ENCODE measurements at regions not wholly inside any gene's neighbourhood (a gene's known extent, or its start where the extent isn't known, plus 50 kb on each side); places are given as distances from the start of the nearest gene placed in this dataset.
A peak's percentile ranks its signal among the peaks of the same experiment; 100 is the strongest.

GRCh38 chr12:46470036-46470627 is 97.6 kb upstream of the SLC38A2 start:
- DNase-seq (ENCODE audit: low read depth, low spot score) = no peak

DNA sequence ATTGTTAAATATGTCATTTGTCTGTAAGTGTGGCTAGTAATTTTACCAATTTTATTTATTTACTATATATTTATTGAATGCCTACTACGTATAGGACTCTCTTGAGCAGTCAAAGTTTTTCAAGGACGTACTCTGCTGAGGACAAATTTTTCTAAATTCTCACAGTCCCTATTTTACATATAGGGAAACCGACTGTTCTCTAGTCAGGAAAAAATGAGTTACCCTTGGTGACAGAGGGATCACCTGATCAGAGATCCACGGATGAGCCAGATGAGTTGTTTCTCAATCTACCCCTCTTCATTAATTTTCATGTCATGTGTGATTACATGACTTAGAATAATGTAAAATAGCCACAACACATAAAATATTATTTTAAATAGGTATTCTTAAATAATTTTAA is 96.2 kb upstream of the SLC38A2 start:
- no peak for DNase-seq (ENCODE audit: low read depth, low spot score)

DNA sequence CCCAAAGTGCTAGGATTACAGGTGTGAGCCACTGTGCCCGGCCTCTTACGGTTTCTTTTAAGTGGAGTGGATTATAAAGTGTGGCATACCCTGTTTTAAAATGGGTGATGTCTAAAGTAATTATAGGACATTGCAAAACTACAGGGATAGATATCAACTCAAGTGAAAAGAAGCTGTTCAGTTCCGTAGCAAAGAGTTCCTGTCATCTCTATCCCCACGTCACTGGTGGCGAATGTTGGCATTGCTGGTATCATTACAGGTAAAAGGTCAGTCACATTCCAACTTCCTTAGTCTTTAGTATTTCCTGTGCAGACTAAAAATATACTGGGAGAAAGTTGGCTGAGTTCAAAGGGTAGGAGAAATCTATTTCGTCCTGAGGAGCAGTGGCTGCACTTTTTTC is 95.6 kb upstream of the SLC38A2 start:
- no peak for DNase-seq (ENCODE audit: low read depth, low spot score)

DNA sequence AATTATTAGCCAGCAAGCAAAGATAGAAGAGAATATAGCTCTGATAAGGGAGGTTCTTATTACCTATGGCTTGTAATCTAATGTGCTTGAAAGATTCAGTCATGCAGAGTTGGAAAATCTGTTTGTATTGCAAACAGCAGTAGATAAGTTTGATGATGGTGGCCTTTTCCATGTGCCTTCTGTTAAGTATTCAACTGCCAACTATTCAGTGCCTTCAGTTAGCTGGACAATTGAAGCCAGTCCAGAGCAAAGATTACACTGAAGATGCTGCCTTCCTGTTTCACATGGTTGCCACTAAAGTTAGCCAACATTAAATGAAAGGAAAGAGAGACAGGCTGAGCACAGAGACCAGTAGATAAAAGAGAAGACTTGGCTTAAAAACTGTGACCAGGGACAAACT is 92.7 kb upstream of the SLC38A2 start:
- DNase-seq (ENCODE audit: low read depth, low spot score) = no peak

DNA sequence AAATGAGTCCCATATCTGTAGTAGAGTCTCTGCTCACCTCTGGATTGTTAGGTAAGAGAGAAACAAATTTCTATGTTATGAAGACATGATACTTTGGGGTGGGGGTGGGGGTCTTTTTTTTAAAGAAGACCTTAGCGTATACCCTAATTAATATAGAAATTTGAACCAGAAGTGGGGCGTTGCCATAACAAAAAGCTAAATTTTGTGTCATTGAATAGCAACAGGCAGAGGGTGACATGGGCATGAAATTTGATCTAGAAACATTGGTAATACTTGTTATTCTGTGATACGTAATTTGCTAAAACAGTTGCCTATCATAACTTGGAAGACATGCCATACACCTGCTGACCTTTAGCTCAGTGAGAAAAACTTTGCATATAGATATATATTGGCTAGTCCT is 92.3 kb upstream of the SLC38A2 start:
- DNase-seq (ENCODE audit: low read depth, low spot score) = no peak

GRCh38 chr12:46462641-46463355 is 90.2 kb upstream of the SLC38A2 start:
- DNase-seq (ENCODE audit: low read depth, low spot score) = no peak

DNA sequence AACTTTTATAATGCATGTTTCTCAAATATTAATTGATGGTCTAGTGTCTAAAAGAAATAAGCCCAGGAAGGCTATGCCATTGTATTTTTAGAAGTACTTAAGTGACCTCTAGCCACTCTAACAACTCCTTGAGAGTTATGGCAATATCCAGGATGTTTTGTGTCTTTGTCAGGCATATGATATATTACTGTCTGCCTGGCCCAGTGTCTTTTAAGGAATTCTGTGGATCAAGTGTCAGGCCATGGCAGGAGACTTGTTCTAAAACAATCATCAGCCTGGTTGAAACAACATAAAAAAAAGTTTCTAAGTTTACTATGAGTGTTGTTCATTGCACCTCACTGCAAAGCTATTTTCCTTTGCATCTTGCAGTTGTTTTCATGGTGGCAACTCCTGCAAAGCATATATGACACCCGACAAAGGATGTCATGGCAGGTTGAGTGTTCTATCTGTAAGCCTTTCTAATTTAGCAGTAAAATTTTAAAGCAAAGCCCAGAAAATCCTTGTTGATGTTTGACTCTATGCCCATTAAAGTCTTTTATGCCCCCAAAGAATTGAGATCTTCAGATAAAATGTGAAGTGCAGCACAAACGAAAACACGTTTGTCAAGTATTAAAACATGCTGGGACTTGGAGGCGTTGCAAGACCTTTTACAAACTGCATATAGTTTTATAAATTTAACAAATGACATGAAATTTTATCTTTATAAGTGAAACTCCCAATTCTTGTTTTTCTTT is 89.5 kb upstream of the SLC38A2 start:
- DNase-seq (ENCODE audit: low read depth, low spot score) = no peak

DNA sequence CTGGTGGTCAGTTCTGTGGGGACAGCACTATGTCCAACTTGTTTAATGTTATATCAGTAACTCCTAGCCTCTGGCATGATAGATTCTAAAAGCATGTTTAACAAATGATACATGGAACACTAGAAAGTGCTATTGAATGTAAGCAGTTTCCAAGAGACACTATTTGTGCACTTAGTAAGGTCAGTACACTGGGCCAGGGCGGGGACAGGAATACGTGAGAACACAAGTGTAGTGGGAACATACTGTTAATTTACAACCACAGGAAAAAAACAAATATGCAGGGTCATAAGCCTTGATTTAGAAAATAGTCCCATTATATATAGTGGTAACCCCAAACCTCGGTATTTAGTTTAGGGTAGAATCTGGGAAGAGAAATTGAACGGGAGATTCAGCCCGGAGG is 88.9 kb upstream of the SLC38A2 start:
- DNase-seq (ENCODE audit: low read depth, low spot score) = no peak

GRCh38 chr12:46460682-46461210 is 88.2 kb upstream of the SLC38A2 start:
- no peak for DNase-seq (ENCODE audit: low read depth, low spot score)

- DNase-seq (ENCODE audit: low read depth, low spot score) = no peak
These were observed 87.4 kb upstream of the SLC38A2 start for GRCh38 chr12:46459861-46460545.

- peak; percentile 96 for DNase-seq (ENCODE audit: low read depth, low spot score)
These were observed 86.5 kb upstream of the SLC38A2 start for GRCh38 chr12:46459111-46459510.

GRCh38 chr12:46458500-46459102 is 86.0 kb upstream of the SLC38A2 start:
- DNase-seq (ENCODE audit: low read depth, low spot score) = no peak

DNA sequence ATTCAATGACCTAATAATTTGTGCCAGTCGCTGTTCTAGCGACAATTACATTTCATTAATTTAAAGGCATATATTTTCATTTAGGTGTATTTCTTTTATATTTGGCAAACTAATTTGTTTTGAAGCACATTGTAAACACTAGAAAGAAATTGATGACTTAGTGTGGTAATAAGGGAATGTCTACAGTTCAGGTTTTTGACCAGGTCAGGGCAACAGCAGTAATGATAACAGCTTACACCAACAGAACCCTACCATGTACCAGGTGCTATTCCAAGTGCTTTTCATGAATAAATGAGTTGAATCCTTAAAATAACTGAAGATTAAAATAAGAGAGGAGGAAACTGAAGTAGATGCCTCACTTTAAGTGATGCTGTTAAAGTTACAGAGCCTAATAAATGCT is 85.4 kb upstream of the SLC38A2 start:
- no peak for DNase-seq (ENCODE audit: low read depth, low spot score)

- no peak for DNase-seq (ENCODE audit: low read depth, low spot score)
These were observed 84.1 kb upstream of the SLC38A2 start for GRCh38 chr12:46456356-46457334.

DNA sequence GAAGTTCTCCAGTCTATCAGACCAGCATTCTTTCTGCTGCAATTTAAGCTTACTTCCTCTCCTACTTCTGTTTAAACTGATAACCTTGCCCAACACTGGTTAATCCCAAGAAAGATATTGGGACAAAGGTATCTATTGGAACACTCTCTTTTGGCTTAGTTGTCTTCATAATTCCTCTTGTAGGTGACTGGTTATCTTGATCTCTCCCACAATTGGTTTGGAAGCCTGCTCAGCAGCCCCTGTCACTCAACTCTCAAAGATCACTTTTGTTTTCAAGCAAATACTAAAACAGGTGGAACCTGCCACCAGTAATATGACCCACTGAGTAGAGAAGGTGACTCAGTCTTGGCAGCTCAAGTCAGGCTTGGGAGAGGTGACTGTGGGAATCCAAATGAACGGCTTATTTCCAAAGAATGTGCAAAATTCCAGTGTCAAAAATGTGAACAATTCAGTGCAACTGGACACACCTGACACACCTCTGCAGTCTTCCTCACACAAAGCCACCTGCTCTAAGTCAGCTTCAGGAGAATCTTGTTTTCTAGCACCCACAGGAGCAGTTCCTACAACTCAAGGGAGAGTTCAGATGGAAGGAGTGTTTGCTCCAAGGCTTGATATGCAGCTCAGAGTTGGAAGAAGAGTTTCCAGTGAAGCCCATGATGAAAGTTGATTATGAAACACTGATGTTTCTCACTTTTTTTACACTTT is 83.2 kb upstream of the SLC38A2 start:
- no peak for DNase-seq (ENCODE audit: low read depth, low spot score)

GRCh38 chr12:46454981-46455380 is 82.4 kb upstream of the SLC38A2 start:
- no peak for DNase-seq (ENCODE audit: low read depth, low spot score)

DNA sequence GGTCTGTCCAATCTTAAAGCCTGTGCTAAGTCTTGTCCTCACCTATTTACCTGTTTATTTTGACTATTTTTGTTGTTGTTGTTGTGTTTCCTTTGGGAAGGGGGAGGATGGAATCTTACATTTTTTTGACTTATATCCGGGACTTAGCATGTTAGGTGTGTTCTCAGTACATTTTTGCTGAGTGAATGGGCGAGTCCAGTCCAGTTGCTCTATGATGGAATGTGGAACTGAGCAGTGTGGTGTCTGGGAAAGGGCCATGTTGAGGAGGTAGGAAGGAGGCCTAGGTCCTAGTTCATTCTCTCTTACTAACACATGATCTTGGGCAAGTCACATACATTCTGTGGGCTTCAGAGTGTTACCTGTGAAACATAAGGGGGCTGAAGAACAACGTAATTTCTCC is 80.9 kb upstream of the SLC38A2 start:
- DNase-seq (ENCODE audit: low read depth, low spot score) = no peak

GRCh38 chr12:46452776-46453175 is 80.2 kb upstream of the SLC38A2 start:
- DNase-seq (ENCODE audit: low read depth, low spot score) = no peak

DNA sequence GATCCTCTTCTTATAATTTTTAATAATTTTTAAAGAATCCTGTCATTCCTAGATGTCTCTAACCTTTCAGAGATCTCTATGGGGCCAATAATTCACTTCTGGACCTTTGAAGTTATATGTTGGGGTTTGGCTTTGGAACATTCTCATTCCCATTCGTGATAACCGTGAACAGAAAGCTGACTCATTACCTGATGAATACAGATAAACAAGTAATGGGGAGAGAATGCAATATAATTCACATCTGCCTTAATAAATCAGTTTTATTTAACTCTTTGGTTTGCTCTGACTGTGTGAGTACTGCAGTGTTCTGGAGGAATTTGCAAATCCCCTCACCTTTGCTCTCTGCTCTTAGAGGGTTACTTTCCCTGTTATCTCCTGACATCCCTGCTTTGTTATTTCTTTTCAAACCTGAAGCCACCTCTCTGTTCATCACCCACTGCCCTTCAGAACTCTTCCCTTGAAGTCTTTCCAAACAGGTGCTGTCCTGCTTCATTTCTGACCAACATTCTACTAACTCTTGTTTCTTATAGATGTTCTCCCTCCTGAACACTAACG is 79.6 kb upstream of the SLC38A2 start:
- no peak for DNase-seq (ENCODE audit: low read depth, low spot score)

All from smooth muscle cell of the brain vasculature (primary cell).